ENCODE measurements at regions not wholly inside any gene's neighbourhood (a gene's known extent, or its start where the extent isn't known, plus 50 kb on each side); places are given as distances from the start of the nearest gene placed in this dataset.

- DNase-seq (ENCODE audit: low spot score) = no peak
These were observed 102.9 kb upstream of the TOX3 start for GRCh38 chr16:52649870-52650269.

- no peak for DNase-seq (ENCODE audit: low spot score)
These were observed 100.6 kb upstream of the TOX3 start for GRCh38 chr16:52647588-52647987.

GRCh38 chr16:52643006-52643405, 96.1 kb upstream of the TOX3 start:
- no peak for DNase-seq (ENCODE audit: low spot score)

- no peak for DNase-seq (ENCODE audit: low spot score)
These were observed 87.6 kb upstream of the TOX3 start for GRCh38 chr16:52634528-52634927.

- DNase-seq (ENCODE audit: low spot score) = no peak
These were observed 87.2 kb upstream of the TOX3 start for GRCh38 chr16:52634104-52634503.

- DNase-seq (ENCODE audit: low spot score) = no peak
These were observed 86.3 kb upstream of the TOX3 start for GRCh38 chr16:52633230-52633629.

GRCh38 chr16:52631711-52632110, 84.8 kb upstream of the TOX3 start:
- DNase-seq (ENCODE audit: low spot score) = no peak

GRCh38 chr16:52630711-52631110, 83.8 kb upstream of the TOX3 start:
- DNase-seq (ENCODE audit: low spot score) = no peak

- peak; percentile 28 for DNase-seq (ENCODE audit: low spot score)
These were observed 82.4 kb upstream of the TOX3 start for GRCh38 chr16:52629296-52629695.

- no peak for DNase-seq (ENCODE audit: low spot score)
These were observed 77.9 kb upstream of the TOX3 start for GRCh38 chr16:52624891-52625290.

- DNase-seq (ENCODE audit: low spot score) = no peak
These were observed 74.7 kb upstream of the TOX3 start for GRCh38 chr16:52621651-52622050.

- no peak for DNase-seq (ENCODE audit: low spot score)
These were observed 72.0 kb upstream of the TOX3 start for GRCh38 chr16:52618753-52619497.

GRCh38 chr16:52617591-52617990, 70.6 kb upstream of the TOX3 start:
- DNase-seq (ENCODE audit: low spot score) = no peak

- no peak for DNase-seq (ENCODE audit: low spot score)
These were observed 66.6 kb upstream of the TOX3 start for GRCh38 chr16:52613508-52613907.

- DNase-seq (ENCODE audit: low spot score) = no peak
These were observed 65.1 kb upstream of the TOX3 start for GRCh38 chr16:52611817-52612673.

GRCh38 chr16:52603015-52603414, 56.1 kb upstream of the TOX3 start:
- DNase-seq (ENCODE audit: low spot score) = no peak

GRCh38 chr16:52597772-52598483, 51.0 kb upstream of the TOX3 start:
- no peak for DNase-seq (ENCODE audit: low spot score)

GRCh38 chr16:52597073-52597771, 50.3 kb upstream of the TOX3 start:
- no peak for DNase-seq (ENCODE audit: low spot score)

All from umbilical cord (tissue), 1 donor.